ENCODE measurements at regions not wholly inside any gene's neighbourhood (a gene's known extent, or its start where the extent isn't known, plus 50 kb on each side); places are given as distances from the start of the nearest gene placed in this dataset.

- intact Hi-C loops (cut with DNase I), result no loop called here
- no peak for TF ChIP-seq CTCF (IDR thresholded peaks at IDR 0.05)
- no peak for TF ChIP-seq POLR2A (IDR thresholded peaks at IDR 0.05; ENCODE audit: low read depth)
- no peak for TF ChIP-seq POLR2AphosphoS5 (IDR thresholded peaks at IDR 0.05)
- no peak for TF ChIP-seq EP300 (IDR thresholded peaks at IDR 0.05)
Observed at GRCh38 chr5:65098393-65098792, 329.7 kb downstream of the CWC27 start.

More at GRCh38 chr5:65098393-65098792, 329.7 kb downstream of the CWC27 start:
- H3K36me3 ChIP-seq, result no peaks in the 10 kb centered on the region
- WGBS, result 85% methylated on average over 3 of the region's 3 CpGs
- H3K4me3 ChIP-seq, result no peak overlapping the region
- no peaks in the 10 kb centered on the region for H3K27me3 ChIP-seq
- H3K9me3 ChIP-seq, result no peaks in the 10 kb centered on the region
- DNase-seq (ENCODE audit: extremely low spot score), result no peak
- peaks cover 5 to 21% (median 13%) of the 10 kb centered on the region in 4 donors for H3K4me1 ChIP-seq
- H3K27ac ChIP-seq (replicated peaks in 1 of 4), result no peak overlapping the region
